Parathyroid adenoma (tissue), 2 donors: ENCODE measurements at regions not wholly inside any gene's neighbourhood (a gene's known extent, or its start where the extent isn't known, plus 50 kb on each side); places are given as distances from the start of the nearest gene placed in this dataset.
"Not testable (repeated sequence)": the region's sequence is repeated elsewhere in the genome, so short reads cannot be mapped to it uniquely, and the experiment has no call there.

ENCODE experiments used
- H2AFZ ChIP-seq: fragments of 300-600 bp; sonication (generic); one replicate; pipeline ENCODE4 v1.7.0; 2017; ENCODE audit warnings: antibody characterized with exemption, mild to moderate bottlenecking
- H3K27ac ChIP-seq: fragments of 300-600 bp; sonication (generic); one replicate; pipeline ENCODE4 v1.7.0; 2017
- H3K27me3 ChIP-seq: fragments of 300-600 bp; sonication (generic); one replicate; pipeline ENCODE4 v1.7.0; 2017; ENCODE audit warnings: low read length; ENCODE audit not compliant: control insufficient read depth, insufficient read depth
- H3K36me3 ChIP-seq: fragments of 300-600 bp; sonication (generic); one replicate; pipeline ENCODE4 v1.7.0; 2017; ENCODE audit warnings: low read length; ENCODE audit not compliant: control insufficient read depth, insufficient read depth
- H3K4me1 ChIP-seq: fragments of 300-600 bp; sonication (generic); one replicate; pipeline ENCODE4 v1.7.0; 2017; ENCODE audit warnings: control low read depth
- H3K4me2 ChIP-seq: fragments of 300-600 bp; sonication (generic); one replicate; pipeline ENCODE4 v1.7.0; 2017; ENCODE audit warnings: low read length
- H3K4me3 ChIP-seq: fragments of 300-600 bp; sonication (generic); one replicate; pipeline ENCODE4 v1.7.0; 2017; ENCODE audit warnings: low read depth, low read length
- H3K79me2 ChIP-seq: fragments of 300-600 bp; sonication (generic); one replicate; pipeline ENCODE4 v1.7.0; 2017; ENCODE audit warnings: control low read depth
- H3K9ac ChIP-seq: fragments of 300-600 bp; sonication (generic); one replicate; pipeline ENCODE4 v1.7.0; 2017; ENCODE audit warnings: mild to moderate bottlenecking
- H3K9me3 ChIP-seq: fragments of 300-600 bp; sonication (generic); one replicate; pipeline ENCODE4 v1.7.0; 2017; ENCODE audit warnings: low read length; ENCODE audit not compliant: control insufficient read depth
- TF ChIP-seq, protein P1 (sequence below): fragments of 300-600 bp; sonication (generic); IDR thresholded peaks from one replicate; pipeline ENCODE4 v1.7.0; 2017; ENCODE audit warnings: antibody characterized with exemption, mild to moderate bottlenecking
- donor health status: primary hyperparathyroidism.

DNA sequence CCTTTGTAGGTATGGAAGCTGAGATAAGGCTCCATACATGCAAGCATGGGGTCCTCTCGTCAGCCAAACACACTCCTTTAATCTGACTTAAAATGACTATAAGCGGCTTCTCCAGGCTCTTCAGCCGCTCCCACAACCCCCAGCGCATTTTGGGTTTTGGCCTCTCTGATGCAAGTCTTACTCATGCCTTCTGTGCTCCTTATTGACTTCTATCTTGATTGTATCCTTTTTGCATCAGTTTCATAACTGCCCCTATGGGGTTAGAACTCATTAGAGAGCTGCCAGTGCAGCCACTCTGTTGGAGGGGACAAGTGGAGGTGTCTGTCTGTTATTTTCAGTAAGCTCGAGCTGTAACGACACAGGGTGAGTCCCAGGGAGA is 70.1 kb upstream of the TAB2 start:
- Histone ChIP-seq H3K36me3 (no peaks in the 10 kb centered on the region), H3K79me2 (no peaks in the 10 kb centered on the region), H3K4me3 (no peak overlapping the region), H3K9me3 (no peaks in the 10 kb centered on the region), H3K27ac (no peak overlapping the region), H3K4me2 (no peak overlapping the region), H2AFZ (no peak overlapping the region), H3K27me3 (no peaks in the 10 kb centered on the region), H3K4me1 (no peaks in the 10 kb centered on the region), H3K9ac (no peak overlapping the region)
- TF ChIP-seq, protein P1, sequence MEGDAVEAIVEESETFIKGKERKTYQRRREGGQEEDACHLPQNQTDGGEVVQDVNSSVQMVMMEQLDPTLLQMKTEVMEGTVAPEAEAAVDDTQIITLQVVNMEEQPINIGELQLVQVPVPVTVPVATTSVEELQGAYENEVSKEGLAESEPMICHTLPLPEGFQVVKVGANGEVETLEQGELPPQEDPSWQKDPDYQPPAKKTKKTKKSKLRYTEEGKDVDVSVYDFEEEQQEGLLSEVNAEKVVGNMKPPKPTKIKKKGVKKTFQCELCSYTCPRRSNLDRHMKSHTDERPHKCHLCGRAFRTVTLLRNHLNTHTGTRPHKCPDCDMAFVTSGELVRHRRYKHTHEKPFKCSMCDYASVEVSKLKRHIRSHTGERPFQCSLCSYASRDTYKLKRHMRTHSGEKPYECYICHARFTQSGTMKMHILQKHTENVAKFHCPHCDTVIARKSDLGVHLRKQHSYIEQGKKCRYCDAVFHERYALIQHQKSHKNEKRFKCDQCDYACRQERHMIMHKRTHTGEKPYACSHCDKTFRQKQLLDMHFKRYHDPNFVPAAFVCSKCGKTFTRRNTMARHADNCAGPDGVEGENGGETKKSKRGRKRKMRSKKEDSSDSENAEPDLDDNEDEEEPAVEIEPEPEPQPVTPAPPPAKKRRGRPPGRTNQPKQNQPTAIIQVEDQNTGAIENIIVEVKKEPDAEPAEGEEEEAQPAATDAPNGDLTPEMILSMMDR = no peak

DNA sequence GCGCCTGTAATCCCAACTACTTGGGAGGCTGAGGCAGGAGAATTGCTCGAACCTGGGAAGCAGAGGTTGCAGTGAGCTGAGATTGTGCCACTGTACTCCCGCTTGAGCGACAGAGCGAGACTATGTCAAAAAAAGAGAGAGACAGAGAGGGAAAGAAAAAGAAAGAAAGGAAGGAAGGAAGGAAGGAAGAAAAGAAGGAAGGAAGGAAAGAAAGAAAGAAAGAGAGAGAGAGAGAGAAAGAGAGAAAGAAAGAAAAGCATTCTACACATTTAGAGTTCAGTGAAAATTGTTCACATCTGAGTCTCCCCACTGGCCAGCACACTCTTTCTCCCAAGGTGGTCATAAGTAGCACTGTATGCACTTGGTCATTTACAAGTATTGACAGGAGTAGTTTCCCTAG is 69.2 kb upstream of the TAB2 start:
- H3K9me3 ChIP-seq, H3K36me3 ChIP-seq, H3K4me2 ChIP-seq, H3K4me3 ChIP-seq, H3K79me2 ChIP-seq, H3K27ac ChIP-seq, H3K27me3 ChIP-seq, H2AFZ ChIP-seq, H3K4me1 ChIP-seq, H3K9ac ChIP-seq: not testable (repeated sequence)

DNA sequence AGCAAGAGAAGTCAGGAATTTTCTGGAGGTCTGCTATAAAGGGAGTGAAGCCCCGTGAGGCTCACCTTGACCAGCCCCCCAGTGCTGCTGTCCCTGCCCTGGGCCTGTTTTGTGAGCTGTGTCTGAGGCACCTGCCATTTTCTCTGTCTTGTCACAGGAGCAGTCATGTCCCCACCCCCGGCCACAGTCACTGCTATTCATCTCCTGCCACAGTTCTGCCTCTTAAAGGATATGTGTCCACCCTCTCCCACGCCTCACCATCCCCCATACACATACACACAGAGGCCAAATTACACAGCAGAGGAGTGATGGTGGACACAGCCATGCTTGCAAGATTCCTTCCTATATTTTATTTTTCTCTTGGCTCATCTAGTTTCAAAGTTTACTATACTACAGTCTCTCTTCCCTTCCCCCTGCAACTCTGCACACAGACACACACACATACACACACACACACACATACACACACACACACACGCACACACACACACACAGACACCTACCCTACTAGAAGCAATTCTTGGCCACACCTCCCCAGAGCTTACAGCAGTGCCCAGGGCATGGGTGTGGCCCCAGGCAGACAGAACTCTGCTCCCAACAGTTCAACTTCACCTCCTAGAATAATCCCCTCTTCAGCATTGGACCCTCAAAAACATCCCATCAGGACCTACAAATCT is 68.7 kb upstream of the TAB2 start:
- no peaks in the 10 kb centered on the region for H3K4me1 ChIP-seq
- H3K9ac ChIP-seq = no peak overlapping the region
- no peak overlapping the region for H3K4me3 ChIP-seq
- TF ChIP-seq, protein P1 = no peak
- no peaks in the 10 kb centered on the region for H3K36me3 ChIP-seq
- no peak overlapping the region for H3K27ac ChIP-seq
- H3K27me3 ChIP-seq = no peaks in the 10 kb centered on the region
- H3K4me2 ChIP-seq = no peak overlapping the region
- H3K79me2 ChIP-seq = no peaks in the 10 kb centered on the region
- H2AFZ ChIP-seq = no peak overlapping the region
- H3K9me3 ChIP-seq = no peaks in the 10 kb centered on the region

DNA sequence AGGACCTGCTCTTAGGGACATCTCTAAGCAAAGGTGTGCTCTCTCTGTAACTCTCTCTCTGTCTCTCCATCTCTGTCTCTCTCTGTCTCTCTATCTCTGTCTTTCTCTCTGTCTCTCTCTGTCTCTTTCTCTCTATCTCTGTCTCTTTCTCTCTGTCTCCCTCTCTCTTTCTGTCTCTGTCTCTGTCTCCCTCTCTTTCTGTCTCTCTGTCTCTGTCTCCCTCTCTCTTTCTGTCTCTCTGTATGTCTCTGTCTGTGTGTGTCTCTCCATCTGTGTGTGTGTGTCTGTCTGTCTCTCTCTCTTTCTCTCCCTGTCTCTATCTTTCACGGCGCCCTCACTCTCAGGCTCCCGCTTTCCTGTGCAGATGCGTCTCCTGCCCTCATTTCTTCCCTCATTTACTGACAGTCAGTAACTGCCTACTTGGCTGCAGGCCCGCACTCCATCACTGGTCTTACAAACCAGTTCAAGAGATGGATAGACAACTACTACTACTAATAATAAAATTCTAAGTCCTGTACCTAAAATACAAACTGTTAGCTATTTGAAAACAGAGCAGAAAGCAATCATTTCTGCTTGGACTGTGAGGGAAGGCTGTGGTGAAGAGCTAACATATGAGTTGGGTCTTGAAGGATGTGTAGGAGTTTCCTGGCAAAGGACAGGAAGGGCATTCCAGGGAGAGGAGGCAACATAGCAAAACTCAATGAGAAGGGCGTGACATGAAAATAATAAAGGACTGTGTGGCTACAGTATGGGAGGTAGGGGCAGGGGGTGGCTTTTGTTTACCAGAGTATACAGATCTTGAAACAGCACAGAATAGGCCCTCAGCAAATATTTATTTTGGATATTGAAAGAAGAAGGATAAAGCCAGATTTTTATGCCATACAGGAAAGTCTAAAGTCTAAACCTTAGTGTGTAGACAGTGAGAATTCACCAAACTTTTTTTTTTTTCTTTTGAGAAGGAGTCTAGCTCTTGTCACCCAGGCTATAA is 67.8 kb upstream of the TAB2 start:
- Histone ChIP-seq H3K4me2 (no peak overlapping the region), H3K9ac (no peak overlapping the region), H3K4me3 (no peak overlapping the region), H3K27me3 (no peaks in the 10 kb centered on the region), H2AFZ (no peak overlapping the region), H3K27ac (no peak overlapping the region), H3K36me3 (no peaks in the 10 kb centered on the region), H3K4me1 (no peaks in the 10 kb centered on the region), H3K79me2 (no peaks in the 10 kb centered on the region), H3K9me3 (no peaks in the 10 kb centered on the region)
- TF ChIP-seq, protein P1 = no peak

DNA sequence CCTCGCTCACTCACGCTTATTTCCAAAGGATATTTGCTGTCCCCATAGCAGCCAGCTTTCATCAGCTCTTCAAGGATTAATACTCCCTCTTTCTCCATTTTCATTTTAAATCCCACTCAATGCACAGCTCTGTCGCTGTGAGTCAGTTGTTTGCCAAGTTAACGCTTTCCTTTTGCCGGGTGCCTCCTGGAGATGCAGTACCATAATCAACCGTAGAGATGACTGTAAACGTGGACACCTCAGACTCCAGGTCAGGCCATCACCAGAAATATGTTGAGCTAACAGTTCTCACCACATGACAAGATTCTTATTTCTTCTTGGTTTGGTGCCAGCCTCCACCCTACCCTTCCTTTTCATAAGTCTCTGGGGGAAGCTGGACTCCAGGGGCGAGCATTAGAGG is 66.6 kb upstream of the TAB2 start:
- Histone ChIP-seq H3K4me1 (no peaks in the 10 kb centered on the region), H3K79me2 (no peaks in the 10 kb centered on the region), H3K36me3 (no peaks in the 10 kb centered on the region), H3K9me3 (no peaks in the 10 kb centered on the region), H3K27me3 (no peaks in the 10 kb centered on the region), H3K27ac (no peak overlapping the region), H2AFZ (no peak overlapping the region), H3K4me3 (no peak overlapping the region), H3K9ac (no peak overlapping the region), H3K4me2 (no peak overlapping the region)
- TF ChIP-seq, protein P1 = no peak
